Fibroblast of lung (primary cell): ENCODE measurements at regions not wholly inside any gene's neighbourhood (a gene's known extent, or its start where the extent isn't known, plus 50 kb on each side); places are given as distances from the start of the nearest gene placed in this dataset.

Source experiments
- DNase-seq, 2 donors: peaks; one replicate each; pipeline versions ENCODE4 v3.0.0 to v3.0.0-alpha.2; 2010; ENCODE audit warnings: low read depth in 2 of 2
- H2AFZ ChIP-seq: 2 replicates; pipeline ENCODE4 v1.5.1; 2012; ENCODE audit warnings: low read length, control low read depth, inconsistent platforms
- H3K27ac ChIP-seq: 2 replicates; pipeline ENCODE4 v1.5.1; 2011; ENCODE audit warnings: low read length, control low read depth; ENCODE audit not compliant: insufficient read depth
- H3K27me3 ChIP-seq: 2 replicates; pipeline ENCODE4 v1.5.1; 2011; ENCODE audit warnings: mild to moderate bottlenecking, low read length; ENCODE audit not compliant: control insufficient read depth, insufficient read depth
- H3K36me3 ChIP-seq: 2 replicates; pipeline ENCODE4 v1.5.1; 2011; ENCODE audit warnings: low read length; ENCODE audit not compliant: control insufficient read depth, insufficient read depth
- H3K4me1 ChIP-seq: 2 replicates; pipeline ENCODE4 v1.5.1; 2011; ENCODE audit warnings: low read length; ENCODE audit not compliant: control insufficient read depth, insufficient read depth; ENCODE audit errors: extremely low read depth
- H3K4me2 ChIP-seq: 2 replicates; pipeline ENCODE4 v1.5.1; 2011; ENCODE audit warnings: low read length, control low read depth; ENCODE audit not compliant: insufficient read depth; ENCODE audit errors: extremely low read depth
- H3K4me3 ChIP-seq, 4 experiments: fragments of 200-600 bp in 1 of 4; sonication (generic) in 1 of 4; replicated peaks in 1 of 4; 2 replicates each; pipeline ENCODE4 v1.5.1; 2011 to 2016; ENCODE audit warnings: low read length in 4 of 4, low read depth in 3 of 4, mild to moderate bottlenecking in 3 of 4, control low read depth in 2 of 4, inconsistent platforms in 1 of 4, mixed read lengths in 1 of 4; ENCODE audit not compliant: insufficient read depth in 1 of 4; ENCODE audit errors: control extremely low read depth in 1 of 4
- H3K79me2 ChIP-seq: 2 replicates; pipeline ENCODE4 v1.5.1; 2012; ENCODE audit warnings: mild to moderate bottlenecking, low read length, inconsistent platforms; ENCODE audit not compliant: control insufficient read depth, insufficient read depth
- H3K9ac ChIP-seq: 2 replicates; pipeline ENCODE4 v1.5.1; 2011; ENCODE audit warnings: mild to moderate bottlenecking, low read length, control low read depth; ENCODE audit not compliant: insufficient read depth
- H3K9me3 ChIP-seq: 2 replicates; pipeline ENCODE4 v1.5.1; 2012; ENCODE audit warnings: low read depth, low read length; ENCODE audit not compliant: control insufficient read depth, insufficient read depth
- H4K20me1 ChIP-seq: 2 replicates; pipeline ENCODE4 v1.5.1; 2011; ENCODE audit warnings: low read length; ENCODE audit not compliant: control insufficient read depth, insufficient read depth; ENCODE audit errors: extremely low read depth
- CTCF ChIP-seq, 2 donors: IDR thresholded peaks in 1 of 2; conservative IDR thresholded peaks in 1 of 2; 1 replicate in 1 of 2; 2 replicates in 1 of 2; pipeline ENCODE4 v1.5.1; 2011 to 2012; ENCODE audit warnings: low read length in 2 of 2, control low read depth in 1 of 2, inconsistent platforms in 1 of 2, low read depth in 1 of 2, mild to moderate bottlenecking in 1 of 2
- EZH2 ChIP-seq: IDR thresholded peaks from 2 replicates; pipeline ENCODE4 v1.5.1; 2012; ENCODE audit warnings: low read length, control low read depth, mild to moderate bottlenecking; ENCODE audit errors: missing control alignments

- Histone ChIP-seq H3K36me3 (no peaks in the 10 kb centered on the region), H3K79me2 (no peaks in the 10 kb centered on the region), H3K9me3 (no peaks in the 10 kb centered on the region), H3K4me1 (no peaks in the 10 kb centered on the region), H3K4me2 (no peak overlapping the region), H2AFZ (no peak overlapping the region), H3K9ac (no peak overlapping the region), H3K27ac (no peak overlapping the region), H4K20me1 (no peaks in the 10 kb centered on the region), H3K4me3 (no peak overlapping the region), H3K27me3 (no peaks in the 10 kb centered on the region)
- DNase-seq = no peak
- no peak for TF ChIP-seq CTCF (conservative IDR thresholded peaks at IDR 0.05 in 1 of 2, IDR thresholded peaks at IDR 0.05 in 1 of 2; ENCODE audit: low read depth in 1 of 2, low read length in 2 of 2)
Observed at GRCh38 chr1:4460052-4460451, 194.4 kb upstream of the AJAP1 start.

GRCh38 chr1:4460651-4461050, 193.8 kb upstream of the AJAP1 start:
- no peaks in the 10 kb centered on the region for H3K4me1 ChIP-seq
- no peaks in the 10 kb centered on the region for H3K36me3 ChIP-seq
- no peak overlapping the region for H3K4me2 ChIP-seq
- no peaks in the 10 kb centered on the region for H3K79me2 ChIP-seq
- no peaks in the 10 kb centered on the region for H3K9me3 ChIP-seq
- no peak overlapping the region for H3K4me3 ChIP-seq
- no peak overlapping the region for H3K27ac ChIP-seq
- no peak overlapping the region for H3K9ac ChIP-seq
- H2AFZ ChIP-seq = no peak overlapping the region
- DNase-seq = no peak
- TF ChIP-seq EZH2 (no peak), CTCF (conservative IDR thresholded peaks at IDR 0.05 in 1 of 2, IDR thresholded peaks at IDR 0.05 in 1 of 2; ENCODE audit: low read depth in 1 of 2, low read length in 2 of 2) (no peak)
- H4K20me1 ChIP-seq = no peaks in the 10 kb centered on the region
- H3K27me3 ChIP-seq = no peaks in the 10 kb centered on the region

- H3K36me3 ChIP-seq = no peaks in the 10 kb centered on the region
- no peaks in the 10 kb centered on the region for H3K9me3 ChIP-seq
- H3K4me2 ChIP-seq = no peak overlapping the region
- DNase-seq = no peak
- no peaks in the 10 kb centered on the region for H3K79me2 ChIP-seq
- no peaks in the 10 kb centered on the region for H3K4me1 ChIP-seq
- TF ChIP-seq EZH2 (no peak), CTCF (conservative IDR thresholded peaks at IDR 0.05 in 1 of 2, IDR thresholded peaks at IDR 0.05 in 1 of 2; ENCODE audit: low read depth in 1 of 2, low read length in 2 of 2) (no peak)
- no peak overlapping the region for H3K4me3 ChIP-seq
- H3K27me3 ChIP-seq = no peaks in the 10 kb centered on the region
- no peak overlapping the region for H2AFZ ChIP-seq
- H3K27ac ChIP-seq = no peak overlapping the region
- no peaks in the 10 kb centered on the region for H4K20me1 ChIP-seq
- H3K9ac ChIP-seq = no peak overlapping the region
Observed at GRCh38 chr1:4461726-4462290, 192.6 kb upstream of the AJAP1 start.
